NB4 (cell line): ENCODE measurements at regions not wholly inside any gene's neighbourhood (a gene's known extent, or its start where the extent isn't known, plus 50 kb on each side); places are given as distances from the start of the nearest gene placed in this dataset.

Experiments
- DNase-seq: peaks from one replicate; pipeline ENCODE4 v3.0.0; 2010; ENCODE audit warnings: low read depth
- H3K4me3 ChIP-seq: one replicate; pipeline ENCODE4 v1.5.1; 2011; ENCODE audit warnings: mild to moderate bottlenecking, low read depth, low read length, moderate library complexity
- MAX ChIP-seq: IDR thresholded peaks from 2 replicates; pipeline ENCODE4 v1.6.1; 2011; ENCODE audit warnings: low read depth, low read length
- MYC ChIP-seq: IDR thresholded peaks from 2 replicates; pipeline ENCODE4 v1.6.1; 2011; ENCODE audit warnings: low read depth, low read length
- POLR2A ChIP-seq: IDR thresholded peaks from 2 replicates; pipeline ENCODE4 v1.6.1; 2011; ENCODE audit warnings: mild to moderate bottlenecking; ENCODE audit not compliant: insufficient read length; ENCODE audit errors: extremely low read depth
- TF ChIP-seq, protein P1 (sequence below): IDR thresholded peaks from one replicate; pipeline ENCODE4 v1.5.1; 2012; ENCODE audit warnings: low read depth, low read length

- H3K4me3 ChIP-seq, result no peak overlapping the region
- DNase-seq, result no peak
- TF ChIP-seq POLR2A, result no peak
- TF ChIP-seq MYC, result no peak
- TF ChIP-seq MAX, result no peak
- TF ChIP-seq, protein P1, sequence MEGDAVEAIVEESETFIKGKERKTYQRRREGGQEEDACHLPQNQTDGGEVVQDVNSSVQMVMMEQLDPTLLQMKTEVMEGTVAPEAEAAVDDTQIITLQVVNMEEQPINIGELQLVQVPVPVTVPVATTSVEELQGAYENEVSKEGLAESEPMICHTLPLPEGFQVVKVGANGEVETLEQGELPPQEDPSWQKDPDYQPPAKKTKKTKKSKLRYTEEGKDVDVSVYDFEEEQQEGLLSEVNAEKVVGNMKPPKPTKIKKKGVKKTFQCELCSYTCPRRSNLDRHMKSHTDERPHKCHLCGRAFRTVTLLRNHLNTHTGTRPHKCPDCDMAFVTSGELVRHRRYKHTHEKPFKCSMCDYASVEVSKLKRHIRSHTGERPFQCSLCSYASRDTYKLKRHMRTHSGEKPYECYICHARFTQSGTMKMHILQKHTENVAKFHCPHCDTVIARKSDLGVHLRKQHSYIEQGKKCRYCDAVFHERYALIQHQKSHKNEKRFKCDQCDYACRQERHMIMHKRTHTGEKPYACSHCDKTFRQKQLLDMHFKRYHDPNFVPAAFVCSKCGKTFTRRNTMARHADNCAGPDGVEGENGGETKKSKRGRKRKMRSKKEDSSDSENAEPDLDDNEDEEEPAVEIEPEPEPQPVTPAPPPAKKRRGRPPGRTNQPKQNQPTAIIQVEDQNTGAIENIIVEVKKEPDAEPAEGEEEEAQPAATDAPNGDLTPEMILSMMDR, result no peak
Measured at GRCh38 chr10:59088912-59089573, 87.4 kb upstream of the PHYHIPL start.

GRCh38 chr10:59090817-59091622 lies 85.4 kb upstream of the PHYHIPL start:
- TF ChIP-seq MYC (no peak), POLR2A (no peak), MAX (no peak)
- TF ChIP-seq, protein P1, result no peak
- DNase-seq, result no peak
- no peak overlapping the region for H3K4me3 ChIP-seq

DNA sequence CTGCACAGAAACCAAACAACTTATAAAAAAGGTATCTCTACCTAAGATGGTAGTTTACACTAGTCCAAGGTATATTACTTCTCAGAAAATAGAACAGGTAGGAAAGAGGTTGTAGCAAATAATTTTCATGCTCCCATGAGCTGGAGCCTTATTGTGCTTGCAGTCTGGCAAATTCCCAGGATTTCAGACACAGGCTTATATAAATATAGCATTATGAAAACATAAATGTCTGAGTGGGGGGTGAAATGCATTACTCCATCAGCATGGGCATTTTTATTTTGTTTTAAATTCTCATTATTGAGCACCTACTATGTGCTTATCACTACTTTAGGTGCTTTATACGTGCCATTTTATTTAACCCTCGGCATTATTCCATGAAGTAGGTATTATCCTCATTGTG lies 83.0 kb upstream of the PHYHIPL start:
- TF ChIP-seq MAX (no peak), POLR2A (no peak), MYC (no peak)
- TF ChIP-seq, protein P1, result no peak
- no peak for DNase-seq
- H3K4me3 ChIP-seq, result no peak overlapping the region

- TF ChIP-seq MYC, result no peak
- no peak for TF ChIP-seq POLR2A
- TF ChIP-seq, protein P1, result no peak
- no peak for TF ChIP-seq MAX
- no peak for DNase-seq
- no peak overlapping the region for H3K4me3 ChIP-seq
Measured at GRCh38 chr10:59096631-59097030, 79.8 kb upstream of the PHYHIPL start.

DNA sequence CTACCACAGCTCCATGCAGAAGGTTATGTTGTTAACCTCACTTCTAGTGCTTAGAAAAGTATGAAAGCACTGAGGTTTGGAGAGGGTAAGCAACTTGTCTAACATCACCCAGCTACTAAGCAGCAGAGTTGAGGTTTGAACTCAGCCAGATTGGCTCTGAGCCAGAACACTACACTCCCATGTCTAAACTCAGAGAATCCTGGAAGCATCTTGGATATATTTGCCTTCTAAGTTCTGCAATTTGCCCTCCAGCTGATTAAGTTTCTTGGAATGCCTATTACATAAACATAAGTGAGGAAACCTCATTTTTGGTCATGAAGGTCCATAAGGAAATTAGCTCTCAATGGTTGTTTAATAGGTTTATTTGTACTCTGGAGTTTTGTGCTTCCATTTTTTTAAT lies 78.1 kb upstream of the PHYHIPL start:
- H3K4me3 ChIP-seq, result no peak overlapping the region
- no peak for DNase-seq
- TF ChIP-seq POLR2A, result no peak
- TF ChIP-seq, protein P1, result no peak
- TF ChIP-seq MYC, result no peak
- TF ChIP-seq MAX, result no peak
